GM19468 (cell line): ENCODE measurements at regions not wholly inside any gene's neighbourhood (a gene's known extent, or its start where the extent isn't known, plus 50 kb on each side); places are given as distances from the start of the nearest gene placed in this dataset.

Experiments used
- ATAC-seq: cut with Tn5 transposase; IDR thresholded peaks from one replicate; pipeline ENCODE4 v1.9.1; 2021; ENCODE audit warnings: mild to moderate bottlenecking, moderate library complexity, moderate number of reproducible peaks; ENCODE audit not compliant: unreplicated experiment; ENCODE audit errors: extremely low read depth

DNA sequence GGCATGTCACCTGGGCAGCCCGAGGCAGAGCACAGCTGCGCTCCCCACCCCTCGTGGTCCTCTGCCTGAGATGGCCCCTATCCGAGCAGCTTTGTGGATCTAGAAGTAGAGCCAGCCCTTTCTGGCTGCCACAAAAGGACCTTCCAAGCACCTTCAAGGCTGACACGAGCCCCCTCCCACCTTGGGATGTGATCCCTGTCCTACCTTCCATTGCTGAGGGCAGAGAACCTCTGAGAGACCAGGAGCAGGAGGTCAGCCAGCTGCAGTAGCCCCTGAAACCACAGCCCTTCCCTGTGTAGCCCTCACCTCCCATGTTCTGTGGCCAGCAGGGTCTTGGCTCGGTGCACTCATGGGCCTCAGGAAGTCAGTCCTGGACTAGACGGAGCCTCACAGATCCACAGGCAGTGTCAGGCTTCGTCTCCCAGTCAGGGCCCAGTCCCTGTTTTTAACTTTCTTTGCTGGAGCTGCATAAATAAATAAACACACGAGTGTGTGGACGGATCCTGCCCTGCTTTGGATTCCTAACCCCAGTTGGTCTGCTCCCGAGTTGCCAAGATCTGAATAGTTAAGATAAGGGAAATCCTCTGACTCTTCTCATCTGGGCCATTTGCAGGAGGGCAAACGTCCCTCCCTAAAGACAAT, 507.7 kb downstream of the PREX1 start:
- no peak for ATAC-seq

DNA sequence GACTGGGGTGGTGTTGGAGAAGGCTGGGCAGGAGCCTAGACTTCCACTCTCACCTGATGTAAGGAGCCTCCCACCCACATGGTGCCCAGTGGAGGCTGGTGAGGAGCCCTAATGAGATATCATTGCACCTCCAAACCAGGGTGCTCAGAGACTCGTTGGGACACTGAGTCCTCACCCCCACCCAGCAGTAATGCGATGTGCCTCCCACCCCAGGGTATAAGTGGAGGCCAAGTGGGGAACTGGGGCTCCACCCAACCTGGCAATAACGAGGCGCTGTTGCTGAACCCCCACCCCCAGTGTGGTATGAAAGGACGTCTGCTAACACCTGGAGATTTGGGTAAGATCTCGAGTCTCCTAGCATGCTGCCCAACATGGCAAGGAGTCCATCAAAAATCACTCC, 510.2 kb downstream of the PREX1 start:
- no peak for ATAC-seq

DNA sequence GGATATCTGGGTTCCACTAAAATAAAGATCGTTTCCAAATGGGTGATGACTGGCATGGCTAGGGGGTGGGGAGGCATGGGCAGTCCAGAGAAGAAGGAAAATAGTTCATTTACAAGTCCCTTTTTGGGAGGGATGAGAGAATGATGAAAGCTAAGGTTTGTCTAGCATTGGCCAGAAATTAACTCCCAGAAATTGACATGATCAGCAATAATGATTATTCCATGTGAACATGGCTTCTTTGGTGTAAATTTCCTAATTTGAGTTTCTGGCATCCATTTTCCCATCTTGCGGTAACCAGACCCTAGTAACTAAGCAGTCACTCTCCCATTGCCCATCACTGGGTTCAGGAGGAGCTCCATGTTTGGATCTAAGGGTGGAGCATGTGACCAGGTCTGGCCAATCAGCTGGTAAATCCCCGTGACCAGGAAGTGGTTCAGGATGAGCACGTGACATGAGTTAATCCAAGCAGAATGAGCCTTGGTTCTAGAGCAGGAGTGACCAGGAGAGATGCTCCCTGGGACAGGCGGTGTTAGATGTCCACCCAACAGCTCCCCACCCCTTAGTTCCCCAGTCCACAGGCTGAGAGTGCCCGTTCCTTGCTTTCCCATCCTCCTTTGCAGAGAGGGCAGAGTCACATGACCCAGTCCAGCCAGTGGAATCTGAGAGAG, 512.7 kb downstream of the PREX1 start:
- no peak for ATAC-seq

DNA sequence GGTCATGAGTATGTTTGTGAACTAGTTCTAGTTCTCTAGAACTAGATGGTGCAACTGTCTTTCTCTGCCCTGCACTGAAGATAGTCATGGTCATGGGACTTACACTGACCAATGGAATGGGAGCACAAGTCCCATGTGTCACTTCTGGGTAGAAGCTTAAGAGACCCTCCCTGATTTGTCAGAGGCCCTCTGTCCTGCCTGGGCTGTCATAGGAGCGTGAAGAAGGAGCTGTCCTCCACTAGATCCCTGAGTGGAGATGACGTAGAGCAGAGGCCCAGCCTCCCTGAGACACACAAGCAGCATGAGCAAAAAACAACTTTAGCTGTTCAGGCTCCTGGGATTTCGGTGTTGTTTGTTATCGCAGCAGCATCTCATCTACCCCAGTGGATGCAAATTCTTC, 514.5 kb downstream of the PREX1 start:
- no peak for ATAC-seq

DNA sequence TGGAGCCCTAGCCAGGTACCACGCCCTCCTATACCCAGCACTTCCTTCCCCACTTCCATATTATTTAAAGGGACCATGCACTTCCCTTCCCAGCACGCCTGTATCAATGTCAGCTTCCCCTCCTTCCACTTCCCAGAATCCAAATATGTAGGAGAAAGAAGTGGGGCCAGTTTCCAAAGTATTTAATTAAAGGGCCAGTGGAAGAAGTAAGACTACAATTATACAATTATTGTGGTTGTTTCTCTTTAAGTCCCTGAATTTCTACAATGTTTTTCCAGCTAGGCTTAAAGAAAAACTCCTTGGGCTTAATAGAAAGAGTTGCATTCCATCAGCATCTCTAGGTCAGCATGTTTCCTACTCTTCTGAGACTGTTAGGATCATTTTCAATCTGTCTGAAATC, 515.8 kb downstream of the PREX1 start:
- no peak for ATAC-seq

DNA sequence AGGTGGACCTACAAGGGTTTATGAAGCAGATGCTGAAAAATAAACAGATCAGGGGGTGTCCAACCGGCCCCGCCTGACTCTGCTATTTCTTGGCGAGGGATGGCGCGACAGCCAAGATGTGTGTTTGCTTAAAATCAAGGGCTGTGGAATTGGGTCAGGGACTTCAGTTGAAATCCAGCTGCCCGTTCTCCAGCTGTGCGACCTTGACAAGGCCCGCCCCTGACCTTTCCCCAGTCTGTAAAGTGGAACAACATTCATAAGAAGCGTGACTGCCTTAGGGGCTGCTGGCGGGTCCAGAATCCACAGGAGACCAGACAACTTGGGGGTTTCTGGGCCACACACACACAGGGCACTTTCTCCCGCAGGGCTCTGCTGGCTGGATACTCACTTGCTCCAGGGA, 517.5 kb downstream of the PREX1 start:
- ATAC-seq = no peak

DNA sequence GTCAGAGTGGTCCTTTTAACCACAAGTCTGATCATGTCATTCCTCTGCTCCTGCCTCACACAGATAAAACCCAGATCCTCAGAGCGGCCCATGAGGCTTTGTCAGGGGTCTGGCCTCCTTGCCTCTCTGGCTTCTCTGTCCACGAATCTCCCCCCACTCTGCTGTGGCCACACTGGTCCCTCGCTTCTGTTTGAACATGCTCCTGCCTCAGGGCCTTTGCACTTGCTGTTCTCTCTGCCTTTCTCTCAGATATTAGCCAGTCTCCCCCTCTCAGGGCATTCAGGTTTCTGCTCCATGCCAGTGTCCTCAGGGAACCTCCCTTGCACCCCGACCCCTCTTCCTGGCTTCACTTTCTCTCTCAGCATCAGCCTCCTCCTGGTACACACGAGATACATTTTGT, 518.5 kb downstream of the PREX1 start:
- no peak for ATAC-seq

DNA sequence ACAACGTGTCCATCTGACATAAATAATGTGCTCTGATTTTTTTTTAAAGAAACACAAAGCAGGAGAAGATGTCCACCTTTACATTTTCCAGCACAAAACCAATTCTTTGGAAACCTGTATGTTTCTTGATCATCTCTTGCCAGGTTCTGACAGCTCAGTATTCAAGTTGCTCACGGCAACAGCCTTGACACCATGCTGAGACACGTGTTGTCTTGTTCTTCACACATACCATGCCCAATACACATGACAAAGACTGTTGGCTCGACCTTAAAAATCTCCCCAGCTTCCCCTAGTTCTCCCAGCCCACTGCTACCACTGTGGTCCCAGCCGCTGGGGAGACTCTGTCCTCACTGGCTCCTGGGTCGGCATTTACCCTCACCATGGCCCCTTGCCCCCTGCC, 518.9 kb downstream of the PREX1 start:
- no peak for ATAC-seq

DNA sequence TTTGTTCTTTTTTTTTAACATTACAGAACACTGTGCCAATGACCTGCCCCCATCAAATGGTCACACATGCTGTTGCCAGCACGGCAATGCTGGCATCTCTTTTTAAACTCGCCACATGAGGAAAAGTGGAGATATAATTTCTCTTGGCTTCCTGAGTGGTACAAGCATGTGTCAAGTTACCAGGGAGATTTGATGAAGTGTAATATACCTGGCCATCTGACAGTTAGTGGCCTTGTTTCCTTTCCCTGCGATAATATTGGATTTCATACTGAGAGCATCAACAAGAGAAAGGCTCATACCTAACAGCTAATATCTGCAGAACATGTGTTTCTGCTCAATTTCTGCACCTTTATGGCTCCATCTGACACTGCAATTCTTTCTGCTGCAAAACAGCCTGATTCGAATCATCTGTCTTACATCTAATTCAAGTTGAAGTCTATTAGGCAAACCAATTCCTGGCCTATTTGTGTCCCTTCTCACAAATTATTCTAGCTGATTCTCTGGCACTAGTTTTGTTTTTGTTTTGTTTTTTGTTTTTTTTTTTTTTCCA, 519.5 kb downstream of the PREX1 start:
- no peak for ATAC-seq

DNA sequence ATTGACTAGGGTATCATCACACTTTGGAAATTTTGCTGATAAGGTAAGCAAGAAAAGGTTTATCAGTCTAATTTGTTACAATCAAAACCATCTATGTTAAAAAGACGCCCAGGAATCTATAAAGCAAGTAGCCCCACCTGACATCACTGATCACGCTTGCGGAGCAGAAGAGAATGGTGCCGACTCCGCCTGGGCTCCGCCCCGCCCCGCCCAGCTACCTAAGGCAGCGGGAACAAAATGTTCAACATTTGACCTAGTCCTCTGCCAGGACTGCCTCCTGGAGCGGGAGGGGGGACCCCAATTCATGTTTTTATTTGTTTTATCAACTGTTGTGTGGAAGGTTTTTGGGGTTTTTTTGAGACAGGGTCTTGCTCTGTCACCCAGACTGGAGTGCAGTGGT, 520.5 kb downstream of the PREX1 start:
- ATAC-seq = no peak

DNA sequence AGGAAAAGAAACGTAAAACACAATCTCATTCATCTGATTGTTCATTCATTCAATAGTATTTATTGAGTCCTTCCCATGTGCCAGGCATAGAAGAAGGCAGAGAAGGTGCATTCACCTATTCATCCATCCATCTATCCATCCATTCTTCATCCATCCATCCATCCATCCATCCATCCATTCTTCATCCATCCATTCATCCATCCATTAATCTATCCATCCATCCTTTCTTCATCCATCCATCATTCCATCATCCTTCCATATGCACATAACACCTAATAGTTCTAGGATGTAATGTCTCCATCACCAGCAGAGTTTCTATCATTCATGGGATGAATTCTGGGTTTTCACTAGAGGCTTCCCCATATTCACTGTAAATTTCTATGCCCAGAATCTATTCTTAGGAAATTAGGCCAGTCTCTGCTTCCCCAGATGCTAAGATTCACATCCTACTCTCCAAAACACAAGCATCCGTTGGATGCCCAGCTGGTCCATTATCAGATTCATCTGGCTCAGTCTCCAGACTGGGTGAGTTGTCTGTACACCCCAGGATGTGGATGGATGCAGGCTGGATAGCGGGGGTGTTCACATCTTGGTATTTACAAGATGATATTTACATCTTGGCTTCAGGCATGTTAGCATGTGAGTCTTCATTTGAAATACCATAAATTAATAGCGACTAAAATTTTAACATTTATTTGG, 517.7 kb upstream of the SULF2 start:
- ATAC-seq = no peak

DNA sequence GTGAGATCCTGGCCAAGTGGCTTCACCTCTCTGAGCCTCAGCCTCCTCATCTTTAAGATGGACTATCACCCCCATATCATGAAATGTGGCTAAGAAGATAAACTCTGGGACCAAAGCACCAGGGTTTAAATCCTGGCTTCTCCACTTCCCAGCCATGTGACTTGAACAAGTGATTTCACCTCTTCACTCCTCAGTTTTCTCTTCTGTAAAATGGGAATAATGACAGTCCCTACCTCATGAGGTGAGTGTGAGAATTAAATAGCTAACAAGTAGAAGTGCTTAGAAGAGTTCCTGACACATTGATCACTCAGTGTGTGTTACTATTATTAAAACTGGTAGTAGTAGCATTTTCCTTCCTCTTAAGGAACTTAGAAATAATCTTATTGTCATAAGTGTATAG, 516.9 kb upstream of the SULF2 start:
- ATAC-seq = no peak

DNA sequence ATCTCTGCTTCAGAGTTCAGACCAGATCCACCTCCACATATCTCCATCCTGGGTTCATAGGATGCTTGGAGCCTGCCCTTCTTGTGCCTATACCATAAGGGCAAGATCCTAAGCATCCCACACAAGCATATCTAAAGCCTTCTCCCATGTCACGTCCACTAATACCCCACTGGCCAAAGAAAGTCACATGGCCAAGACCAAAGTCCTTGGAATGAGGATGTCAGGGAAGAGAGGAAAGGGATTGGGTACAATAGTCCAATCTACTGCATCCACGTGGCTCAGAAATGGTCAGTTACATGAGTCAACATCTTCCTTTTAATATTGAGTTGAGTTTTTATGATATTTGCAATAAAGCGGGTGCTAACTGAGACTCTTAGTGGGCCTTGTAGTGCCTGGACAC, 515.9 kb upstream of the SULF2 start:
- no peak for ATAC-seq

DNA sequence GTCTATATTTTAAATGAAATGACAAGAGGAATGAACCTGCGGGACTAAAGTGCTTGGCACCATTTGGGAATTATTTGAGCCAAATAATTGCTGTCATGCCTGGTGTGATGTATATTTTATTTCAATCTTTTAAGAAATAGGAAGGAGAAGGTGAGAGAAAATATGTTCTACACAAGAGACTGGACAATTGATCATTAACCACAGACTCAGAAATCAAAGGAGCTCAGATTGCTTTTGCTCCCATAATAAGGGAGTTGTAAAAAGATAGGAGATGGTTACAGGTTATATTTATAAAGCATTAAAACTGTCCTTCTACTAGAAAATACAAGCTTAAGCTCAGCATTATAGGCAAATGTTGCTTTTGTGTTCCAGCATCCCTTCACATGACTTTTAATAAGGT, 515.2 kb upstream of the SULF2 start:
- no peak for ATAC-seq

DNA sequence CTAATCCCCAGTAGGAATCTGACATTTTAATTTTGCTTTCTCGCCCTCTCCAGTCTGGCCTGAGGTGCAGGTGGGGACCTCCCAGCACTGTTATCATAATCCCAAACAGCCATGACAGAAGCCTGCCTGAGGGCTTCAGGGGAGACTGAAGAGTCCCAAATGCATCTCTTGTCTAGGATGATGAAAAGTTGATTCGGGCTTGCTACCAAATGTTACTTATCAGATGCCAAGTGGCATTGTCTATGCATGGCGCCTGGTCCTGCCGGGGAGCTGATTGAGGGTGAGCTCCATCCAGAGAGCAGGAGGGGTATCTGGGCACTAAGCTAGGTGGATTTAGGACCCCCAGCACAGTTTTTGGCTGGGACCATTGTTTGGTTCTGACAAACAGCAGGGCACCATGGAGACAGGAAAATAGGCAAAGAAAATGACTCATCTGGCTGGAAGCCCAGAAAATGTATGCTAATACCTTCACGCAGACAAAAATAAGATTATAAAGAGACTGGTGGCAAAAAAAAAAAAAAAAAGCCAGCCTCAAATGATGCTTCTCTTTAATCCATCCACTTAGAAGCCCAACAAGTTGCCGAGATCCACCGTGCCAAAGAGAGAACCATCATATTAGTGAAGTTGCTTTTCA, 513.7 kb upstream of the SULF2 start:
- ATAC-seq = no peak

DNA sequence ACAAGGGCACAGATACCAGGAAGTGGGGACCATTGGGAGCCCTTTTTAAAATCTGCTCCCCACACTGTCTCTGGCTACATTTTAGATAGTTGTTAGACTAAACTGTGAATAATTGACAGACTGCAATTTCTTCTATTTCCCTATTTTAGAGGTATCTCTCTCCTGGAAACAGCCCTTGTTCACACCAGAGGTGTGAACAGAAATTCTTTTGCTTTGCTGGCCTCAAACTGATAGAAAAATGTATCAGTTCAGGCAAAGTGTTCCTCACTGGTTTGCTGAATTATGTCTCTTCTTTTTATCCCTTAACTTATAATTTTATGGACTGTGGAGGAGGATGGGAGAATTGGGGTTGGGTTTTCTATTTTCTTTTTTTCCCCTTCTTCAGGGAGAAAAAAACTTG, 513.2 kb upstream of the SULF2 start:
- no peak for ATAC-seq

DNA sequence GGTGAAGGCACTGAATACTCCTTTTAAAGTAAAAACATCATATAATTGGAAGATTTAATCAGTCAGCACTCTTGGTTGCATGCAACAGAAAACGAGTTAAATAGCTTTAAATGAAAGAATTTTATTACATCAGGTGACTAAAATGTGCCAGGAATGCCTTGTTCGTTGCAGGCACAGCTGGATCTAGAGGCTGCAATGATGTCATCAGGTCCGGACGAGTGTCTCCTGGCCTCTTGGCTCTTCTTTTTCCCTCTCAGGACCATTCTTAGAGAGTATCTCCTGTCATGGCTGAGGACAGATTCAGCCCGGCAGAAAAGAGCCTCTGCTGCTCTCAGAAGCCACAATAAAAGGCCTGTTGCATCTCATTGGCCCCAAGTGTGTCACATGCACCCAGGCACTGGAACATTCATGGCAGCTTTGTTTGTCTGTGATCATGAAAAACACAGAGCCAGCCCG, 510.7 kb upstream of the SULF2 start:
- no peak for ATAC-seq

DNA sequence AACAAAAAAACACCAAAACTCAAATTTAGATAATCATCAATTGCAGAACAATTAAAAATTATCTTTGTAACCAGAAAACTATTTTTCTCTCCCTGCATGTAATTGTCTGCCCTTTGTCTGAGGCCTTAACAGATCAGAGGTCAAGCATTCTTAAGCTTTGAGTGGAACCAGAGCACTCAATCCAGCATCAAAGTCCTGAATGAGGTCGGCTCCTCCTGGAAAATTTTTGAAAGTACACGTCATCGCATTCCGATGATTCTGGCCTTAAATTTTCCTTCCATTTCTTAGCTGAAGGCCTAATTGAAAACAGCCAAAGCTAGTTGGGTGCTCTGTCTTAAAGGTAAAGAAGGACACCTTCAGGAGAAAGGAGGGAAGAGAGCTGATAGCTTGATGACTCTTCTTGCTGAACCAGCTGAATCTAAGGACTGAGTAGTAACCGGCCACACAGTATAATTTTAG, 510.2 kb upstream of the SULF2 start:
- no peak for ATAC-seq

DNA sequence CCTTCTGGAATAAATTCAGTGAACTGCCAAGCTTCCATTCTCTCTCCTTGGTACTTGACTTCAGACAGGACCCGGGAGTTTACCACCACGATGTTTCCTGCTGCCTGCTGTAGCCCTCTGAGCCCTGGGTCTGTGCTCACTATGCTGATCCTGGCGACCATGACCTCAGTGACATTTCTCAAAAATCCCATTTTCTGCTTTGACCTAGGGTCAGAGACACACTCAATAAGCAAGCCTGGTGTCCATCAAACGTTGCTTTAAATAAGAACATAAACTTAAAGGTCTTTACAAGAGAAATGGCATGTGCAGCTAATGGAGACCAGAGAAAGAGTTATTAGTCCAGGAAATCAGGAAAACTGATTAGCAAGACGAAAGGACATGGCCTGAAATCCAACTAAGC, 509.7 kb upstream of the SULF2 start:
- no peak for ATAC-seq

DNA sequence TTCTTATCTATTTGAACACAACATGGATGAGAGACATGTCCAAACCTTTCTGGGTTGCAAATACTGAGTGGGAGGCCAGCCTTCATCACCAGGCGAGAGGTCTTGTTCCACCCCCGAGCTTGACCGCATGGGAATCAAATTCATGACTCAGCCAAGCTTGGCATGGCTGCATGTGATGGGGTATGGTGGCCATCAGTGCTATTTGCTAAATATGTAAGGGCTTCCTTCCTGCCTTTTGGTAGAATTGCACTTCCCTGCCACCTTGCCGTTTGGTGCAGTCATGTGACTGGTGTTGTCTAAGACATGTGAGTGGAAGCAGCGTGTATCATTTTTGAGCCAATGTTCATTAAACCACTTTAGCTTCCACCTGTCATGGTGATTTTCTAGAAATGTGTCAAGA, 508.9 kb upstream of the SULF2 start:
- ATAC-seq = no peak

DNA sequence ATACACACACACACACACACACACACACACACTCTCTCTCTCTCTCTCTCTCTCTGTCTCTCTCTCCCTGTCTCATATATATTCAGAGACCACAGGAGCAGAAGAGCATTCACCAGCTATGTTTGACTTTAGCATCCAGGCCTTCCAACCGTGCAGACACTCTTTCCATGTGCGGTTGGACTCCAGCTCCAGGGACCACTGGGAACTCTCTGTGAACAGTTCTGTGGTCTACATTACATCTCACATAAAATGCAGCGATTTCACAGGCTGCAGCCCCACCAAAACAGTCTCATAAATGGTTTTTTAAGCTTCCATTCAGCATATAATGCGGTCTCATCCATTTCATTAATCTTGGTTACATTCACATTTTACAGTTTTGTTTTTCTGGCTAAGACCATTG, 508.4 kb upstream of the SULF2 start:
- no peak for ATAC-seq
